ENCODE measurements at regions not wholly inside any gene's neighbourhood (a gene's known extent, or its start where the extent isn't known, plus 50 kb on each side); places are given as distances from the start of the nearest gene placed in this dataset.

- WGBS, 2 donors (ENCODE audit: extremely low coverage in 2 of 2, insufficient read length in 2 of 2, insufficient replicate concordance in 1 of 2) = no CpG with 5 or more reads among the region's 1 CpG
- no peak for DNase-seq (ENCODE audit: low spot score)
Measured at GRCh38 chr3:166554023-166554422, 716.8 kb upstream of the BCHE start.

GRCh38 chr3:166533740-166534139, 696.5 kb upstream of the BCHE start:
- H2BK5ac ChIP-seq (ENCODE audit: low read length) = no peak overlapping the region
- H3K27ac ChIP-seq (replicated peaks; ENCODE audit: low read length) = no peak overlapping the region
- no peak overlapping the region for H3K4ac ChIP-seq (ENCODE audit: low read length)
- no peak overlapping the region for H2AFZ ChIP-seq (ENCODE audit: low read length)
- H3K27me3 ChIP-seq (ENCODE audit: control insufficient read depth in 3 of 3, insufficient read depth in 3 of 3, low read depth in 1 of 3, low read length in 3 of 3) = no peaks in the 10 kb centered on the region
- H3K4me2 ChIP-seq (ENCODE audit: insufficient read depth, low read length, poor library complexity, severe bottlenecking) = no peak overlapping the region
- no peak overlapping the region for H2BK120ac ChIP-seq (ENCODE audit: low read depth, low read length)
- H2AK5ac ChIP-seq (ENCODE audit: low read depth, low read length) = no peak overlapping the region
- DNase-seq (ENCODE audit: low spot score) = no peak
- H3K9ac ChIP-seq (ENCODE audit: low read depth, low read length, poor library complexity) = no peak overlapping the region
- no peak overlapping the region for H2BK12ac ChIP-seq (ENCODE audit: low read length)
- H3K4me1 ChIP-seq (ENCODE audit: control insufficient read depth in 2 of 2, insufficient read depth in 1 of 2, low read depth in 1 of 2, low read length in 2 of 2) = no peaks in the 10 kb centered on the region
- H3K23ac ChIP-seq (ENCODE audit: low read depth, low read length, poor library complexity) = no peak overlapping the region
- no peak overlapping the region for H3K4me3 ChIP-seq (ENCODE audit: low read length in 2 of 2)
- no peak overlapping the region for H3K14ac ChIP-seq (ENCODE audit: low read length)
- no peak overlapping the region for H3K18ac ChIP-seq (ENCODE audit: low read length)
- WGBS, 2 donors (ENCODE audit: extremely low coverage in 2 of 2, insufficient read length in 2 of 2, insufficient replicate concordance in 1 of 2) = no CpG with 5 or more reads among the region's 2 CpGs
- no peaks in the 10 kb centered on the region for H3K36me3 ChIP-seq (replicated peaks in 1 of 2; ENCODE audit: control insufficient read depth in 2 of 2, insufficient read depth in 2 of 2, low read length in 2 of 2)
- no peaks in the 10 kb centered on the region for H3K79me1 ChIP-seq (ENCODE audit: low read depth, low read length)
- no peak overlapping the region for H2BK15ac ChIP-seq (ENCODE audit: low read length)
- H4K91ac ChIP-seq (ENCODE audit: low read depth, low read length, poor library complexity) = no peak overlapping the region
- H4K8ac ChIP-seq (ENCODE audit: low read depth, low read length) = no peak overlapping the region
- H3K9me3 ChIP-seq (replicated peaks in 1 of 2; ENCODE audit: control insufficient read depth in 2 of 2, insufficient read depth in 1 of 2, low read depth in 1 of 2, low read length in 2 of 2) = peaks cover 6 to 15% of the 10 kb centered on the region in 2 donors

More at GRCh38 chr3:166554023-166554422, 716.8 kb upstream of the BCHE start:
- H3K36me3 ChIP-seq (replicated peaks in 1 of 2; ENCODE audit: control insufficient read depth in 2 of 2, insufficient read depth in 2 of 2, low read length in 2 of 2) = no peaks in the 10 kb centered on the region
- no peak overlapping the region for H2AK5ac ChIP-seq (ENCODE audit: low read depth, low read length)
- H3K9ac ChIP-seq (ENCODE audit: low read depth, low read length, poor library complexity) = no peak overlapping the region
- H2BK12ac ChIP-seq (ENCODE audit: low read length) = no peak overlapping the region
- H2BK15ac ChIP-seq (ENCODE audit: low read length) = no peak overlapping the region
- no peaks in the 10 kb centered on the region for H3K27me3 ChIP-seq (ENCODE audit: control insufficient read depth in 3 of 3, insufficient read depth in 3 of 3, low read depth in 1 of 3, low read length in 3 of 3)
- no peak overlapping the region for H4K8ac ChIP-seq (ENCODE audit: low read depth, low read length)
- no peak overlapping the region for H3K23ac ChIP-seq (ENCODE audit: low read depth, low read length, poor library complexity)
- H3K4ac ChIP-seq (ENCODE audit: low read length) = no peak overlapping the region
- H4K91ac ChIP-seq (ENCODE audit: low read depth, low read length, poor library complexity) = no peak overlapping the region
- H3K27ac ChIP-seq (replicated peaks; ENCODE audit: low read length) = no peak overlapping the region
- H2BK5ac ChIP-seq (ENCODE audit: low read length) = no peak overlapping the region
- H3K4me3 ChIP-seq (ENCODE audit: low read length in 2 of 2) = no peak overlapping the region
- H3K9me3 ChIP-seq (replicated peaks in 1 of 2; ENCODE audit: control insufficient read depth in 2 of 2, insufficient read depth in 1 of 2, low read depth in 1 of 2, low read length in 2 of 2) = no peaks in the 10 kb centered on the region
- H3K79me1 ChIP-seq (ENCODE audit: low read depth, low read length) = no peaks in the 10 kb centered on the region
- H3K4me1 ChIP-seq (ENCODE audit: control insufficient read depth in 2 of 2, insufficient read depth in 1 of 2, low read depth in 1 of 2, low read length in 2 of 2) = no peaks in the 10 kb centered on the region
- no peak overlapping the region for H2BK120ac ChIP-seq (ENCODE audit: low read depth, low read length)
- no peak overlapping the region for H3K4me2 ChIP-seq (ENCODE audit: insufficient read depth, low read length, poor library complexity, severe bottlenecking)
- H3K18ac ChIP-seq (ENCODE audit: low read length) = no peak overlapping the region
- H2AFZ ChIP-seq (ENCODE audit: low read length) = no peak overlapping the region
- H3K14ac ChIP-seq (ENCODE audit: low read length) = no peak overlapping the region

DNA sequence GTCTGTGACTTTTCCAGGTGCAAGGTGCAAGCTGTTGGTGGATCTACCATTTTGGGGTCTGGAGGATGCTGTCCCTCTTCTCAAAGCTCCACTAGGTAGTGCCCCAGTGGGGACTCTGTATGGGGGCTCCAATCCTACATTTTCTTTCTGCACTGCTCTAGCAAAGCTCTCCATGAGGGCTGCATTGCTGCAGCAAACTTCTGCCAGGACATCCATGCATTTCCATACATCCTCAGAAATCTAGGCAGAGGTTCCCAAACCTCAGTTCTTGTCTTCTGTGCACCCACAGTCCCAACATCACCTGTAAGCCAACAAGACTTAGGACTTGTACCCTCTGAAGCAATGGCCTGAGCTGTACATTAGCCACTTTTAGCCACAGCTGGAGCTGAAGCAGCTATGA, 694.5 kb upstream of the BCHE start:
- no peak overlapping the region for H3K27ac ChIP-seq (replicated peaks; ENCODE audit: low read length)
- no peak overlapping the region for H2BK12ac ChIP-seq (ENCODE audit: low read length)
- H3K4me2 ChIP-seq (ENCODE audit: insufficient read depth, low read length, poor library complexity, severe bottlenecking) = no peak overlapping the region
- H3K4me1 ChIP-seq (ENCODE audit: control insufficient read depth in 2 of 2, insufficient read depth in 1 of 2, low read depth in 1 of 2, low read length in 2 of 2) = no peaks in the 10 kb centered on the region
- H3K23ac ChIP-seq (ENCODE audit: low read depth, low read length, poor library complexity) = no peak overlapping the region
- H2BK15ac ChIP-seq (ENCODE audit: low read length) = no peak overlapping the region
- H3K14ac ChIP-seq (ENCODE audit: low read length) = no peak overlapping the region
- no peak overlapping the region for H2AFZ ChIP-seq (ENCODE audit: low read length)
- no peak overlapping the region for H2AK5ac ChIP-seq (ENCODE audit: low read depth, low read length)
- peaks cover 6 to 15% of the 10 kb centered on the region in 2 donors for H3K9me3 ChIP-seq (replicated peaks in 1 of 2; ENCODE audit: control insufficient read depth in 2 of 2, insufficient read depth in 1 of 2, low read depth in 1 of 2, low read length in 2 of 2)
- no peak overlapping the region for H3K4ac ChIP-seq (ENCODE audit: low read length)
- no peak for DNase-seq (ENCODE audit: low spot score)
- H3K4me3 ChIP-seq (ENCODE audit: low read length in 2 of 2) = no peak overlapping the region
- no peak overlapping the region for H3K18ac ChIP-seq (ENCODE audit: low read length)
- H3K9ac ChIP-seq (ENCODE audit: low read depth, low read length, poor library complexity) = no peak overlapping the region
- no peak overlapping the region for H4K91ac ChIP-seq (ENCODE audit: low read depth, low read length, poor library complexity)
- no peaks in the 10 kb centered on the region for H3K36me3 ChIP-seq (replicated peaks in 1 of 2; ENCODE audit: control insufficient read depth in 2 of 2, insufficient read depth in 2 of 2, low read length in 2 of 2)
- no peaks in the 10 kb centered on the region for H3K79me1 ChIP-seq (ENCODE audit: low read depth, low read length)
- H2BK120ac ChIP-seq (ENCODE audit: low read depth, low read length) = no peak overlapping the region
- no peaks in the 10 kb centered on the region for H3K27me3 ChIP-seq (ENCODE audit: control insufficient read depth in 3 of 3, insufficient read depth in 3 of 3, low read depth in 1 of 3, low read length in 3 of 3)
- no peak overlapping the region for H4K8ac ChIP-seq (ENCODE audit: low read depth, low read length)
- H2BK5ac ChIP-seq (ENCODE audit: low read length) = no peak overlapping the region

GRCh38 chr3:166527325-166527724, 690.1 kb upstream of the BCHE start:
- no peaks in the 10 kb centered on the region for H3K4me1 ChIP-seq (ENCODE audit: control insufficient read depth in 2 of 2, insufficient read depth in 1 of 2, low read depth in 1 of 2, low read length in 2 of 2)
- H3K9me3 ChIP-seq (replicated peaks in 1 of 2; ENCODE audit: control insufficient read depth in 2 of 2, insufficient read depth in 1 of 2, low read depth in 1 of 2, low read length in 2 of 2) = peaks cover 6 to 15% of the 10 kb centered on the region in 2 donors
- DNase-seq (ENCODE audit: low spot score) = no peak
- H2BK120ac ChIP-seq (ENCODE audit: low read depth, low read length) = no peak overlapping the region
- no peaks in the 10 kb centered on the region for H3K27me3 ChIP-seq (ENCODE audit: control insufficient read depth in 3 of 3, insufficient read depth in 3 of 3, low read depth in 1 of 3, low read length in 3 of 3)
- WGBS, 2 donors (ENCODE audit: extremely low coverage in 2 of 2, insufficient read length in 2 of 2, insufficient replicate concordance in 1 of 2) = no CpG with 5 or more reads among the region's 2 CpGs
- H3K4me3 ChIP-seq (ENCODE audit: low read length in 2 of 2) = no peak overlapping the region
- H3K23ac ChIP-seq (ENCODE audit: low read depth, low read length, poor library complexity) = no peak overlapping the region
- no peak overlapping the region for H3K4ac ChIP-seq (ENCODE audit: low read length)
- H2BK15ac ChIP-seq (ENCODE audit: low read length) = no peak overlapping the region
- H4K91ac ChIP-seq (ENCODE audit: low read depth, low read length, poor library complexity) = no peak overlapping the region
- no peak overlapping the region for H3K9ac ChIP-seq (ENCODE audit: low read depth, low read length, poor library complexity)
- H3K14ac ChIP-seq (ENCODE audit: low read length) = no peak overlapping the region
- no peak overlapping the region for H2BK12ac ChIP-seq (ENCODE audit: low read length)
- no peak overlapping the region for H3K27ac ChIP-seq (replicated peaks; ENCODE audit: low read length)
- no peak overlapping the region for H2BK5ac ChIP-seq (ENCODE audit: low read length)
- H3K18ac ChIP-seq (ENCODE audit: low read length) = no peak overlapping the region
- no peaks in the 10 kb centered on the region for H3K79me1 ChIP-seq (ENCODE audit: low read depth, low read length)
- no peak overlapping the region for H2AK5ac ChIP-seq (ENCODE audit: low read depth, low read length)
- H3K36me3 ChIP-seq (replicated peaks in 1 of 2; ENCODE audit: control insufficient read depth in 2 of 2, insufficient read depth in 2 of 2, low read length in 2 of 2) = no peaks in the 10 kb centered on the region
- H2AFZ ChIP-seq (ENCODE audit: low read length) = no peak overlapping the region
- H4K8ac ChIP-seq (ENCODE audit: low read depth, low read length) = no peak overlapping the region
- no peak overlapping the region for H3K4me2 ChIP-seq (ENCODE audit: insufficient read depth, low read length, poor library complexity, severe bottlenecking)
